K562 (cell line): ENCODE measurements at regions not wholly inside any gene's neighbourhood (a gene's known extent, or its start where the extent isn't known, plus 50 kb on each side); places are given as distances from the start of the nearest gene placed in this dataset.

Experiments
- ATAC-seq: fragments of 200-7000 bp; cut with Tn5 transposase; 3 replicates; pipeline ENCODE4 v1.9.1; 2020; ENCODE audit warnings: moderate library complexity
- BruUV-seq: library from RNA; stranded (reverse); fragments of 400-500 nt; replicated peaks from 2 replicates; lab custom pipeline; 2021; lab: Mats Ljungman, UMichigan
- CTCF ChIA-PET: fragments of 300-600 bp; formaldehyde crosslinking; extraction: SDS; loops from one replicate; lab custom pipeline; 2021; ENCODE audit warnings: low intra/inter-chr PET ratio; lab: Yijun Ruan, JAX
- POLR2A ChIA-PET: fragments of 300-600, 350-650 bp; sonication (Branson Sonifier 250); formaldehyde crosslinking; extraction: SDS; loops from one replicate; lab custom pipeline; 2021; ENCODE audit warnings: antibody characterized with exemption, inconsistent platforms; lab: Yijun Ruan, JAX
- DNase-seq, 4 experiments: peaks; one replicate each; pipeline versions ENCODE4 v3.0.0 to v3.0.0-alpha.2; 2011 to 2018; ENCODE audit warnings: low spot score in 3 of 4, mixed read lengths in 3 of 4; ENCODE audit errors: extremely low read depth in 1 of 4
- FAIRE-seq: peaks from 2 replicates; lab custom pipeline; 2011; peaks lifted over from hg19 to GRCh38; lab: Jason Lieb, UNC
- H2AFZ ChIP-seq: 2 replicates; pipeline ENCODE4 v1.6.0; 2011; ENCODE audit warnings: low read depth, low read length, control low read depth, inconsistent platforms
- H3K27ac ChIP-seq: fragments of 200-600 bp; 3 replicates; pipeline ENCODE4 v1.8.0; 2011; ENCODE audit warnings: low read depth, mild to moderate bottlenecking, control low read depth, inconsistent platforms, low read length, moderate library complexity, mixed read lengths; ENCODE audit errors: extremely low read depth
- H3K27me3 ChIP-seq, 2 experiments: fragments of 300-600 bp in 1 of 2; 2 replicates in 1 of 2; 3 replicates in 1 of 2; pipeline versions ENCODE4 v1.6.0 to v1.8.0; 2011; ENCODE audit warnings: inconsistent platforms in 2 of 2, low read length in 2 of 2, mild to moderate bottlenecking in 1 of 2, mixed read lengths in 1 of 2, moderate library complexity in 1 of 2; ENCODE audit not compliant: control insufficient read depth in 2 of 2, insufficient read depth in 2 of 2
- H3K36me3 ChIP-seq: fragments of 300-600 bp; 3 replicates; pipeline ENCODE4 v1.8.0; 2011; ENCODE audit warnings: mild to moderate bottlenecking, low read length, inconsistent platforms; ENCODE audit not compliant: control insufficient read depth, insufficient read depth
- H3K4me1 ChIP-seq, 2 experiments: fragments of 200-600 bp in 1 of 2; replicated peaks in 1 of 2; 2 replicates in 1 of 2; 3 replicates in 1 of 2; pipeline versions ENCODE4 v1.5.1 to v1.8.0; 2011; ENCODE audit warnings: inconsistent platforms in 2 of 2, low read length in 2 of 2, mild to moderate bottlenecking in 1 of 2, mixed read lengths in 1 of 2, moderate library complexity in 1 of 2; ENCODE audit not compliant: control insufficient read depth in 2 of 2, insufficient read depth in 2 of 2
- H3K4me2 ChIP-seq: 2 replicates; pipeline ENCODE4 v1.6.1; 2011; ENCODE audit warnings: low read length, control low read depth, inconsistent platforms, mixed read lengths; ENCODE audit not compliant: insufficient read depth
- H3K4me3 ChIP-seq: fragments of 200-600 bp; sonication (generic), shearing (Covaris generic); 2 replicates; pipeline ENCODE4 v1.5.1; 2016; ENCODE audit warnings: control low read depth, inconsistent platforms
- H3K79me2 ChIP-seq: fragments of 200-600 bp; 3 replicates; pipeline ENCODE4 v1.8.0; 2011; ENCODE audit warnings: low read length, inconsistent platforms; ENCODE audit not compliant: control insufficient read depth, insufficient read depth
- H3K9ac ChIP-seq, 2 experiments: 2 replicates each; pipeline versions ENCODE4 v1.6.0 to v1.6.1; 2011; ENCODE audit warnings: low read depth in 2 of 2, low read length in 2 of 2, control low read depth in 1 of 2, inconsistent platforms in 1 of 2, mild to moderate bottlenecking in 1 of 2, mixed read lengths in 1 of 2; ENCODE audit not compliant: insufficient read depth in 1 of 2
- H3K9me1 ChIP-seq: one replicate; pipeline ENCODE4 v1.6.0; 2011; ENCODE audit warnings: inconsistent platforms, mild to moderate bottlenecking, low read length, moderate library complexity; ENCODE audit not compliant: control insufficient read depth, insufficient read depth
- H3K9me3 ChIP-seq: replicated peaks from 2 replicates; pipeline ENCODE4 v1.5.1; 2011; ENCODE audit warnings: low read depth, low read length, inconsistent platforms; ENCODE audit not compliant: control insufficient read depth, insufficient read depth
- H4K20me1 ChIP-seq: replicated peaks from 2 replicates; pipeline ENCODE4 v1.6.1; 2011; ENCODE audit warnings: low read length, inconsistent platforms, mixed read lengths; ENCODE audit not compliant: control insufficient read depth, insufficient read depth
- ARID2 ChIP-seq: fragments of 450-650 bp; IDR thresholded peaks from 2 replicates; pipeline ENCODE4 v1.6.1; 2017; ENCODE audit warnings: antibody characterized with exemption, mild to moderate bottlenecking
- BCL6 ChIP-seq: fragments of 250-450 bp; sonication (Bioruptor Pico); IDR thresholded peaks from 2 replicates; pipeline ENCODE4 v1.4.0; 2020
- ETV6 ChIP-seq, 3 experiments: fragments of 150-350 bp in 1 of 3; sonication (generic) in 1 of 3; formaldehyde crosslinking in 1 of 3; IDR thresholded peaks; 2 replicates each; pipeline versions ENCODE4 v1.6.1 to v1.8.0; 2014 to 2022; ENCODE audit warnings: borderline replicate concordance in 2 of 3, low read depth in 2 of 3, antibody characterized with exemption in 1 of 3, low read length in 1 of 3, mild to moderate bottlenecking in 1 of 3, missing genetic modification reagents in 1 of 3
- FOXK2 ChIP-seq, 2 experiments: fragments of 450-650 bp; IDR thresholded peaks in 1 of 2; conservative IDR thresholded peaks in 1 of 2; 2 replicates each; pipeline ENCODE4 v1.6.1; 2016; ENCODE audit warnings: low read depth in 2 of 2, mild to moderate bottlenecking in 1 of 2
- HLTF ChIP-seq: fragments of 450-650 bp; IDR thresholded peaks from 2 replicates; pipeline ENCODE4 v1.6.1; 2016
- IFI16 ChIP-seq: fragments of 250-450 bp; sonication (Bioruptor Pico); IDR thresholded peaks from 2 replicates; pipeline ENCODE4 v2.1.2; 2022; ENCODE audit warnings: mild to moderate bottlenecking, inconsistent platforms
- JUN ChIP-seq, 2 experiments: sonication (generic) in 1 of 2; formaldehyde crosslinking in 1 of 2; IDR thresholded peaks; 2 replicates each; pipeline versions ENCODE4 v1.6.1 to v1.8.0; 2012 to 2022; ENCODE audit warnings: borderline replicate concordance in 2 of 2, mild to moderate bottlenecking in 2 of 2, improper control_type of control experiment in 1 of 2, low read depth in 1 of 2, low read length in 1 of 2, missing genetic modification reagents in 1 of 2
- MCM5 ChIP-seq: fragments of 450-650 bp; IDR thresholded peaks from 2 replicates; pipeline ENCODE4 v1.6.1; 2016; ENCODE audit warnings: low read depth
- NCOA1 ChIP-seq: fragments of 450-650 bp; IDR thresholded peaks from 2 replicates; pipeline ENCODE4 v1.6.1; 2016; ENCODE audit warnings: low read depth
- POU5F1 ChIP-seq: fragments of 150-350 bp; IDR thresholded peaks from 2 replicates; pipeline ENCODE4 v1.6.1; 2014; ENCODE audit warnings: borderline replicate concordance, low read length, low read depth, mild to moderate bottlenecking; ENCODE audit not compliant: partially characterized antibody
- RBM14 ChIP-seq: fragments of 200-400 bp; formaldehyde crosslinking; IDR thresholded peaks from 2 replicates; pipeline ENCODE4 v1.6.1; 2018; ENCODE audit warnings: low read depth, mild to moderate bottlenecking, low read length, moderate library complexity, borderline replicate concordance; ENCODE audit not compliant: insufficient read depth
- RBM15 ChIP-seq: fragments of 200-400 bp; formaldehyde crosslinking; IDR thresholded peaks from 2 replicates; pipeline ENCODE4 v1.6.1; 2018; ENCODE audit warnings: mild to moderate bottlenecking, low read length, moderate library complexity; ENCODE audit not compliant: insufficient read depth
- RUNX1 ChIP-seq: sonication (generic); IDR thresholded peaks from 2 replicates; pipeline ENCODE4 v1.6.1; 2016; ENCODE audit warnings: antibody characterized with exemption, low read depth
- ZNF316 ChIP-seq: fragments of 450-650 bp; IDR thresholded peaks from 2 replicates; pipeline ENCODE4 v1.6.1; 2016
- ZNF780A ChIP-seq: fragments of 250-450 bp; sonication (Bioruptor Pico); IDR thresholded peaks from 2 replicates; pipeline ENCODE4 v1.5.0; 2021; ENCODE audit warnings: mild to moderate bottlenecking
- in situ Hi-C: fragments of 300-500 bp; cut with MboI; formaldehyde crosslinking; loops from 4 replicates; pipeline ENCODE4 v1.15.0; 2018; ENCODE audit warnings: inconsistent platforms, mixed read lengths
- intact Hi-C: fragments of 100-400 bp; cut with micrococcal nuclease; formaldehyde crosslinking; loops from 2 replicates; pipeline ENCODE4 v1.14.2; 2022
- TF ChIP-seq, protein P1 (sequence below): fragments of 450-650 bp; formaldehyde crosslinking; IDR thresholded peaks from 2 replicates; pipeline ENCODE4 v1.4.0; 2020; ENCODE audit warnings: mild to moderate bottlenecking, moderate library complexity
- TF ChIP-seq, protein P2 (sequence below): sonication (generic); formaldehyde crosslinking; IDR thresholded peaks from 2 replicates; pipeline ENCODE4 v1.9.0; 2022; ENCODE audit warnings: mild to moderate bottlenecking, missing genetic modification reagents
- TF ChIP-seq, protein P3 (sequence below): fragments of 250-450 bp; sonication (Bioruptor Pico); IDR thresholded peaks from 2 replicates; pipeline ENCODE4 v1.8.0; 2022; ENCODE audit warnings: inconsistent platforms

DNA sequence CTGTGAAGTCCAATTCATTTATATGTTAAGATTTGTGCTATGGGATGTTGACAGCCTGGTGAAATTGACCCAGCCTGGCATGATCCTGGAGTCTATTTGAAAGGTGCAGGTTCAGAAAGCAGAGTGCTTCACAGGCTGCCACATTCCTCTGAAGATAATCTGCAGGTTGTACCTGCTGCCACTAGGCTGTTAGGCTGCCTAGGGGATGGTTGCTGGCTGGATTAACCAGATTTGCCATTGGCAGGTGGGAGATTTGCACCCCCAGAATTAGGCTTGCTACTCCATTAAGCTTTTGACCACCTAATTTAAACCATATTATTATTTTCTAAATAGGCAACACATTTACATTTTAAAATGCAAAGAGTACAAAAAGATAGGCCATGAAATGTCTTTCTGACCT, 85.8 kb upstream of the RASGRP1 start:
- no peak overlapping the region for H3K4me2 ChIP-seq

More for the DNA sequence above, 85.8 kb upstream of the RASGRP1 start:
- Histone ChIP-seq H2AFZ (no peak overlapping the region), H3K9me3 (no peaks in the 10 kb centered on the region), H3K4me3 (no peak overlapping the region), H3K27ac (no peak overlapping the region), H3K4me1 (no peaks in the 10 kb centered on the region; a peak in 1 of 5 replicates), H3K79me2 (no peaks in the 10 kb centered on the region), H3K9ac (no peak overlapping the region), H3K36me3 (no peaks in the 10 kb centered on the region), H3K9me1 (no peaks in the 10 kb centered on the region), H4K20me1 (no peaks in the 10 kb centered on the region), H3K27me3 (peaks cover 4 to 7% of the 10 kb centered on the region in 2 experiments; a peak in 3 of 5 replicates)
- ChIA-PET POLR2A (no interaction called here), CTCF (no interaction called here)
- in situ Hi-C loops (no loop called here), intact Hi-C loops (no loop called here)
- no peak for TF ChIP-seq RUNX1
- no peak for TF ChIP-seq ZNF780A (CRISPR knock-in tag)
- TF ChIP-seq RBM14, result no peak
- TF ChIP-seq FOXK2 (conservative IDR thresholded peaks at IDR 0.05 in 1 of 2, IDR thresholded peaks at IDR 0.05 in 1 of 2; ENCODE audit: low read depth in 2 of 2), result no peak
- TF ChIP-seq, protein P1, sequence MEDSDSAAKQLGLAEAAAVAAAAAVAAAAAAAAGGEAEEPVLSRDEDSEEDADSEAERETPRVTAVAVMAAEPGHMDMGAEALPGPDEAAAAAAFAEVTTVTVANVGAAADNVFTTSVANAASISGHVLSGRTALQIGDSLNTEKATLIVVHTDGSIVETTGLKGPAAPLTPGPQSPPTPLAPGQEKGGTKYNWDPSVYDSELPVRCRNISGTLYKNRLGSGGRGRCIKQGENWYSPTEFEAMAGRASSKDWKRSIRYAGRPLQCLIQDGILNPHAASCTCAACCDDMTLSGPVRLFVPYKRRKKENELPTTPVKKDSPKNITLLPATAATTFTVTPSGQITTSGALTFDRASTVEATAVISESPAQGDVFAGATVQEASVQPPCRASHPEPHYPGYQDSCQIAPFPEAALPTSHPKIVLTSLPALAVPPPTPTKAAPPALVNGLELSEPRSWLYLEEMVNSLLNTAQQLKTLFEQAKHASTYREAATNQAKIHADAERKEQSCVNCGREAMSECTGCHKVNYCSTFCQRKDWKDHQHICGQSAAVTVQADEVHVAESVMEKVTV (CRISPR knock-in tag), result no peak
- no peak for TF ChIP-seq HLTF
- no peak for TF ChIP-seq NCOA1
- TF ChIP-seq, protein P2, sequence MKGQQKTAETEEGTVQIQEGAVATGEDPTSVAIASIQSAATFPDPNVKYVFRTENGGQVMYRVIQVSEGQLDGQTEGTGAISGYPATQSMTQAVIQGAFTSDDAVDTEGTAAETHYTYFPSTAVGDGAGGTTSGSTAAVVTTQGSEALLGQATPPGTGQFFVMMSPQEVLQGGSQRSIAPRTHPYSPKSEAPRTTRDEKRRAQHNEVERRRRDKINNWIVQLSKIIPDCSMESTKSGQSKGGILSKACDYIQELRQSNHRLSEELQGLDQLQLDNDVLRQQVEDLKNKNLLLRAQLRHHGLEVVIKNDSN (CRISPR knock-in tag), result no peak
- TF ChIP-seq ETV6 (IDR thresholded peaks at IDR 0.05; ENCODE audit: borderline replicate concordance in 1 of 2, low read depth in 2 of 2, low read length in 1 of 2), result no peak
- no peak for TF ChIP-seq ETV6 (CRISPR knock-in tag; IDR thresholded peaks at IDR 0.05; ENCODE audit: borderline replicate concordance)
- no peak for TF ChIP-seq JUN (IDR thresholded peaks at IDR 0.05; ENCODE audit: borderline replicate concordance, low read depth, low read length)
- no peak for TF ChIP-seq JUN (CRISPR knock-in tag; IDR thresholded peaks at IDR 0.05; ENCODE audit: borderline replicate concordance)
- no peak for TF ChIP-seq MCM5
- no peak for TF ChIP-seq RBM15
- no peak for TF ChIP-seq IFI16 (CRISPR knock-in tag)
- no peak for TF ChIP-seq ARID2
- TF ChIP-seq POU5F1, result no peak
- TF ChIP-seq, protein P3, sequence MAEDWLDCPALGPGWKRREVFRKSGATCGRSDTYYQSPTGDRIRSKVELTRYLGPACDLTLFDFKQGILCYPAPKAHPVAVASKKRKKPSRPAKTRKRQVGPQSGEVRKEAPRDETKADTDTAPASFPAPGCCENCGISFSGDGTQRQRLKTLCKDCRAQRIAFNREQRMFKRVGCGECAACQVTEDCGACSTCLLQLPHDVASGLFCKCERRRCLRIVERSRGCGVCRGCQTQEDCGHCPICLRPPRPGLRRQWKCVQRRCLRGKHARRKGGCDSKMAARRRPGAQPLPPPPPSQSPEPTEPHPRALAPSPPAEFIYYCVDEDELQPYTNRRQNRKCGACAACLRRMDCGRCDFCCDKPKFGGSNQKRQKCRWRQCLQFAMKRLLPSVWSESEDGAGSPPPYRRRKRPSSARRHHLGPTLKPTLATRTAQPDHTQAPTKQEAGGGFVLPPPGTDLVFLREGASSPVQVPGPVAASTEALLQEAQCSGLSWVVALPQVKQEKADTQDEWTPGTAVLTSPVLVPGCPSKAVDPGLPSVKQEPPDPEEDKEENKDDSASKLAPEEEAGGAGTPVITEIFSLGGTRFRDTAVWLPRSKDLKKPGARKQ (CRISPR knock-in tag), result no peak
- TF ChIP-seq BCL6 (CRISPR knock-in tag), result no peak
- TF ChIP-seq ZNF316, result no peak
- no peak for FAIRE-seq
- no TSS peak for BruUV-seq
- ATAC-seq, result no peak
- DNase-seq, result no peak
